HG02852 (cell line): ENCODE measurements at regions not wholly inside any gene's neighbourhood (a gene's known extent, or its start where the extent isn't known, plus 50 kb on each side); places are given as distances from the start of the nearest gene placed in this dataset.

Experiments
- ATAC-seq: cut with Tn5 transposase; IDR thresholded peaks from one replicate; pipeline ENCODE4 v1.9.1; 2021; ENCODE audit warnings: mild to moderate bottlenecking, moderate library complexity; ENCODE audit not compliant: unreplicated experiment

GRCh38 chr9:120221844-120222243 lies 358.1 kb downstream of the CDK5RAP2 start:
- ATAC-seq = no peak

DNA sequence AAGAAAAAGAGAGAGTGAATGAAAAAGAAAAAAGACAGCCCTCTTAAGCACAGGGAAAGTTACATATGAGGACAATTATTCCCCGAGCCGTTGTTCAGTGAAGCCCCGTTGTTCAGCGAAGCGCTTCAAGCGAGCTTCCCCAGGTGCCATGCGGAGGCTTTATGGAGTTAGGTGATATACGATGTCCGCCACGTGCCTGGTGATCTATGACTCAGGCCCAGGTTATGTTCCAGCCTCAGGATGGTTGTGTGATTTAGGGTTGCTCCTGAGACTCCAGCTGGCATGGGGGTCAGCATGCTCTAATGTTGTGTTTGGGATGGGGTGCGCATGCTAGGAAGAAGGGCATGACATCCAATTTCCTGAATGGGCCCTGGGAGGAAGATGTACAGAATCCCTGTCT lies 365.6 kb downstream of the CDK5RAP2 start:
- ATAC-seq = no peak

- no peak for ATAC-seq
Observed at GRCh38 chr9:120212853-120213200, 367.1 kb downstream of the CDK5RAP2 start.

DNA sequence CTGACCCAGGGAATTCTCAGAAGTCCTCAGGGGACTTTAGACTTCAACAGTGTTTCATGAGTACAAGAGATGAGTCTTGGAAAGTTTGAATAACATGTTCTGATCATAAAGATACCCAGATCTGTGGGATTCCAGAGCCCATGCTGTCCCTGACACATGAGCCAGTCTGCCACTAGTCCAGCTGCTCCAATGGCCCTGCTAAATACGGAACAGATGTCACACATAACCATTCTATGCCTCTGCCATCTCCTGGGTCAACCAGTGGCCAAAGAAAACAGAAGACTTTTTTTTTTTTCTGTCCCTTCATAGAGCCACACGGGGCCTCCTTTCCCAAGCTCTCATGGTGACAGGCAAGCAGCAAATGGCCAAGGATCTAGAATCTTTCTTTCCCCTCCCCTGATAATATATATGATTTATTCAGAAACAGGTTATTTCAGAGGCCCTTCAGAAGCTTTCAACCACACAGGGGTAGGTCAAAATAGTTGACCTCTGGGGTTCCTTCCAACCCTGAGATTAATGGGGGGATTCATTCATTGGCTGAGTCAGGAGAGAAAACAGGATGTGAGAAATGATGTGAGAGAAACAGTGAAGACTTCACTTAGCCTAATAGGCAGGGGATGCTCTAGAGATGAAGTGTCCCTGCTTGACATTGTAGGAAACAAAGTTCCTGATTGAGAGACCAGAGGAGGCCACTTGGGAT lies 367.7 kb downstream of the CDK5RAP2 start:
- ATAC-seq = no peak

DNA sequence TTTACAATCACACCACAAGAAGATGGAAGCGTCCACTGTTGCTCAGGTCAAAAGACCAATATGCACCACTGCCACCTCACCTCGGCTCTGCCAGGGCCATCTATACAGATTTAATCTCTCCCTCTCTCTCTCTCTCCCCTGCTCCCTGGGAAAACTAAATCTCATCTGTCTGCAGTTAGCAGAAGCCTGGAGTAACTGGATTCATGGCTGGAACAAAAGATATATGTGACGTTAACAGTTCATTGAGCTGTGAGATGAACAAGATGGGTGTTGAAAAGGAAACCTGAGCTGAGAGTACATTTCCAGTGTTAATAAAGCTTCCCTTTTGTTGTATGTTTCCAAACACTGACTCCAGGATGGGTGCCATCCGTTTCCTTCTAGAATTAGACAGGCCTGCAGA lies 369.7 kb downstream of the CDK5RAP2 start:
- no peak for ATAC-seq

- ATAC-seq = no peak
Observed at GRCh38 chr9:120202856-120203654, 376.9 kb downstream of the CDK5RAP2 start.

GRCh38 chr9:120198027-120198426 lies 381.9 kb downstream of the CDK5RAP2 start:
- no peak for ATAC-seq

- no peak for ATAC-seq
Observed at GRCh38 chr9:120197605-120198004, 382.4 kb downstream of the CDK5RAP2 start.

GRCh38 chr9:120191141-120191540 lies 388.8 kb downstream of the CDK5RAP2 start:
- no peak for ATAC-seq

DNA sequence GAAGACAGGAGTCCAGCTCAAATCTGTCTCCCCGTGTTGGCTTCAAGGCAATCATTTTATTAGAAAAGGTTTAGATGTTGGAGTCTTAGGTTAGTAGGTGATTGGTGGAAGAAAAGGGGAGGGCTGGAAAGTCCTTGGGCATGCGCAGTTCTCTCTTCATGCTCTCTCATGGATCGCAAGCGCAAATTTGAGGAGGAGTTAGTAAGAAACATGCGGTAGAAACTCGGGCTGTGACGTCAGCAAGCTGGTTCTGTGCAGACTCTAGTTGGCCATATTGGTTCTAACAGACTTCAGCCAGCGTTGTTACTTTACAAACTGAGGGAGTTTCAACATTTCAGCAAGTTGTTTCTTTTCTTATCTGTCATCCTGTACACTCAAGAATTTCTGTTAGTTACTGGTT lies 392.2 kb downstream of the CDK5RAP2 start:
- ATAC-seq = no peak

- no peak for ATAC-seq
Observed at GRCh38 chr9:120186276-120186675, 393.7 kb downstream of the CDK5RAP2 start.

GRCh38 chr9:120184266-120184665 lies 395.7 kb downstream of the CDK5RAP2 start:
- ATAC-seq = no peak

- no peak for ATAC-seq
Observed at GRCh38 chr9:120183615-120184014, 396.4 kb downstream of the CDK5RAP2 start.

- ATAC-seq = no peak
Observed at GRCh38 chr9:120182011-120182410, 398.0 kb downstream of the CDK5RAP2 start.

DNA sequence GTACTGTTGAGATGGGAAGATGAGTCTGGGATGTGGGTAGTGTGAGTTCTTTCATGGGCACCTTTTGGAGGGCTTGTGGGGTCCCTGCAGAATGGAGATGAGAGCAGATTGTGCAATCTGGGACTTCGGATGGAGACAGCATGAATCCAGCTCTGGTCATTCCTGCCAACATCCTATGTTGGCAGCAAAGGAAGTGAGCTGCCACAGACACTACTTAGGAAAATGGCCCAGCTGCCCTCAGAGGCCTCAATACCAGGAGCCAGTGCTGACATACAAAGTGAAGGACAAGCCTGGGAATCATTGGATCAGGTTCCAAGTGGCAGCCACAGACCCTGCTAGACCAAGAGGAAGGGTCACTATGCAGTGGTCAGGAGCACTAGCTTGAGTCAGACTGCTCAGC lies 402.8 kb downstream of the CDK5RAP2 start:
- no peak for ATAC-seq

DNA sequence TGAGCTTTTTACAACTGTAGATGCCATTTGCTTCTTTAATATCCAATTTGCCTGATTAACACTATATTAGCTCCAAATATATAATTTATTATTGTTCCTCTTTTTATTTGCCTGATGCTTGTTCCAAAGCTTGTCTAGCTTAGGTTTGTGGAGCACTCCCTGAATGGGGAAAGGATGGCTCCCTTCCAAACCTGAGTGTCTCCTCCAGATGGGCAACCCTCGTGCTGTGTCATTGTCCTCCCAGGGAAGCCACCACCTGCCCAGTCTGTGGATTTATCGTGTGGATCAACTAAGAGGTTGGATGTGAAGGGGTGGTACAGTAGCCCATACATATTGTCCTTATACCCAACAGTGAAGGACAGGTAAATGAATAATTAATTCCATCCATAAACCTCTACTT lies 404.9 kb downstream of the CDK5RAP2 start:
- ATAC-seq = no peak

DNA sequence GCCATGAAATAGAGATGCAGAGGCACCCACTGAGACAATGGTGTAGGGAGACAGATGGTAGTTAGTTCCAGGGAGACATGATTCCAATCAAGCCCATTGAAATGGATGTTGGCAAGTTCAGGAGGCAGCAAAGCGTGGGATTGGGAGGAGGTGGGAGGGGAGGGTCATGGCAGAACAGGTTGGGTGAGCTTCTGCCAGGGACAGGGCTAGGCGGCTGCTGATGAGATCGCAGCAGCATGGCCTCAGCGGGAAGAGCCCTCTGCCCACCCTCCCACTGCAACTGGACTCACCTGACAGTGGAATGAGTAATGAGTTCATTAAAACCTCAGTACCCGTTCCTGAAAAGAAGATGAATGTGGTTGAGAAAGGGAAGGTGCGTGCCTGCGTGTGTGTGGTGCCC lies 418.2 kb downstream of the CDK5RAP2 start:
- ATAC-seq = no peak

GRCh38 chr9:120158221-120158620 lies 421.7 kb downstream of the CDK5RAP2 start:
- ATAC-seq = no peak

DNA sequence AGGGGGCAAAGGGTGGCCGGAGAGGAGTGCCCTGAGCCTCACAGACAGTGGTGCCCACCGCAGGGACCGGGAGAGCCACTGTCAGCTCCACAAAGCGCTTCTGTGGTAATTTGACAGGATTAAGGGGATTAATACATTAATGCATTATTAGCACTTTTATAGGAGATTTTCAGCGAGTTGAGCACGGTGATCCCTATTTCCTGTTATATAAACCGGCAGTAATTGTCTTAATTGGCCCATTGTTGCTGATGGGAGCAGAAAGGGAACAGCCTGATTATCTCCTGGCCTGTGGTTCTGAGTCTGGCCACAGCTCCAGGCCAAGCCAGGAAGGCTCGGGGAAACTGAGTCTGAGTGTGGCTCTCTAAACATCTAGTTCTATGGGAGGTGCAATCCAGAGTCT lies 423.6 kb downstream of the CDK5RAP2 start:
- ATAC-seq = no peak

- no peak for ATAC-seq
Observed at GRCh38 chr9:120153258-120153657, 426.7 kb downstream of the CDK5RAP2 start.

GRCh38 chr9:120152295-120152694 lies 427.7 kb downstream of the CDK5RAP2 start:
- ATAC-seq = no peak

- ATAC-seq = no peak
Observed at GRCh38 chr9:120151806-120152205, 428.2 kb downstream of the CDK5RAP2 start.

- no peak for ATAC-seq
Observed at GRCh38 chr9:120151149-120151548, 428.8 kb downstream of the CDK5RAP2 start.
